Activated CD4-positive, alpha-beta T cell treated with anti-CD3 and anti-CD28 coated beads, Interleukin-2, amount 10 ng/mL, durations not matched to agents 7 days and 5 days (primary cell): ENCODE measurements at regions not wholly inside any gene's neighbourhood (a gene's known extent, or its start where the extent isn't known, plus 50 kb on each side); places are given as distances from the start of the nearest gene placed in this dataset.
"Not testable (repeated sequence)": the region's sequence is repeated elsewhere in the genome, so short reads cannot be mapped to it uniquely, and the experiment has no call there.

Source experiments
- CTCF ChIA-PET: fragments of 350-600 bp; sonication (Branson Sonifier 250); formaldehyde crosslinking; loops from one replicate; lab custom pipeline; 2021; ENCODE audit warnings: antibody characterized with exemption; lab: Charles Lee
- POLR2A ChIA-PET: fragments of 350-600 bp; sonication (Branson Sonifier 250); formaldehyde crosslinking; loops from one replicate; lab custom pipeline; 2021; ENCODE audit warnings: antibody characterized with exemption; lab: Charles Lee
- DNase-seq: peaks from one replicate; pipeline ENCODE4 v3.0.0-alpha.2; 2020
- H3K27ac Mint-ChIP-seq: one replicate; pipeline ENCODE4 v1.8.0; 2021; ENCODE audit warnings: mild to moderate bottlenecking, moderate library complexity, mixed read lengths
- H3K27me3 Mint-ChIP-seq: one replicate; pipeline ENCODE4 v1.8.0; 2021; ENCODE audit warnings: mixed read lengths
- H3K36me3 Mint-ChIP-seq: one replicate; pipeline ENCODE4 v1.8.0; 2021; ENCODE audit warnings: low read depth, mixed read lengths
- H3K4me1 Mint-ChIP-seq: one replicate; pipeline ENCODE4 v1.8.0; 2021; ENCODE audit warnings: mixed read lengths
- H3K4me3 Mint-ChIP-seq: one replicate; pipeline ENCODE4 v1.8.0; 2021; ENCODE audit warnings: mild to moderate bottlenecking, moderate library complexity, mixed read lengths
- H3K9me3 Mint-ChIP-seq: one replicate; pipeline ENCODE4 v1.8.0; 2021; ENCODE audit warnings: mixed read lengths

GRCh38 chr5:163205645-163206044 lies 231.8 kb upstream of the CCNG1 start:
- H3K27ac Mint-ChIP-seq = no peak overlapping the region
- H3K27me3 Mint-ChIP-seq = no peaks in the 10 kb centered on the region
- H3K4me3 Mint-ChIP-seq = no peak overlapping the region
- ChIA-PET POLR2A (no interaction called here), CTCF (no interaction called here)
- no peak for DNase-seq
- peaks cover 9% of the 10 kb centered on the region for H3K9me3 Mint-ChIP-seq
- H3K4me1 Mint-ChIP-seq = no peaks in the 10 kb centered on the region
- no peaks in the 10 kb centered on the region for H3K36me3 Mint-ChIP-seq

- CTCF ChIA-PET = no interaction called here
- Mint-ChIP-seq H3K4me3 (no peak overlapping the region), H3K27ac (no peak overlapping the region)
Measured at GRCh38 chr5:163221581-163221980, 215.8 kb upstream of the CCNG1 start.

GRCh38 chr5:163222982-163223381 lies 214.4 kb upstream of the CCNG1 start:
- no peaks in the 10 kb centered on the region for H3K27me3 Mint-ChIP-seq
- no peaks in the 10 kb centered on the region for H3K36me3 Mint-ChIP-seq
- DNase-seq = no peak
- H3K9me3 Mint-ChIP-seq = no peaks in the 10 kb centered on the region
- no peak overlapping the region for H3K27ac Mint-ChIP-seq
- POLR2A ChIA-PET = no interaction called here
- H3K4me1 Mint-ChIP-seq = no peaks in the 10 kb centered on the region
- no peak overlapping the region for H3K4me3 Mint-ChIP-seq
- CTCF ChIA-PET = no interaction called here

More at GRCh38 chr5:163221581-163221980, 215.8 kb upstream of the CCNG1 start:
- Mint-ChIP-seq H3K4me1 (no peaks in the 10 kb centered on the region), H3K27me3 (no peaks in the 10 kb centered on the region), H3K9me3 (no peaks in the 10 kb centered on the region), H3K36me3 (no peaks in the 10 kb centered on the region)
- POLR2A ChIA-PET = no interaction called here
- DNase-seq = no peak

- H3K36me3 Mint-ChIP-seq = no peaks in the 10 kb centered on the region
- H3K9me3 Mint-ChIP-seq = no peaks in the 10 kb centered on the region
- no peak overlapping the region for H3K4me3 Mint-ChIP-seq
- ChIA-PET CTCF (no interaction called here), POLR2A (no interaction called here)
- H3K4me1 Mint-ChIP-seq = no peaks in the 10 kb centered on the region
- no peak overlapping the region for H3K27ac Mint-ChIP-seq
- no peak for DNase-seq
- H3K27me3 Mint-ChIP-seq = no peaks in the 10 kb centered on the region
Measured at GRCh38 chr5:163244445-163244987, 192.9 kb upstream of the CCNG1 start.

DNA sequence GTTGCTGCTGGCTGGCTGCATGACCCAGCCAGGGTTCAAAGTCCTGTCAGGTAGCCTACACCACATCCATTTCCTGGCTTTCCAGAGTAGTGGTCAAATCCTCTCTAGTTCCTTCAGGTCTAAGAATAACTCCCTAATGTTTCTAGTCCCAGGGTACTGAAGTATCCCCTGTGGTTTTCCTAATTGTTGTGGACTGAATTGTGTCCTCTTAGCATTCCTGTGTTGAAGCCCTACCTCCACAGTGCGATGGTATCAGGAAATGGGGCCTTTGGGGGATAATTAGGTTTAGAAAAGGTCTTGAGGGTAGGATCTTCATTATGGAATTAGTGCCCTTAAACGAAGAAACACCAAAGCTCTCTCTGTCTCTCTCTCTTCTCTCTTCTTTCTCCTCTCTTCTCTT lies 191.8 kb upstream of the CCNG1 start:
- no peak for DNase-seq
- Mint-ChIP-seq H3K4me1 (no peaks in the 10 kb centered on the region), H3K4me3 (no peak overlapping the region), H3K27ac (no peak overlapping the region), H3K9me3 (no peaks in the 10 kb centered on the region), H3K36me3 (no peaks in the 10 kb centered on the region), H3K27me3 (no peaks in the 10 kb centered on the region)
- ChIA-PET CTCF (no interaction called here), POLR2A (no interaction called here)

- Mint-ChIP-seq H3K4me3 (no peak overlapping the region), H3K4me1 (no peaks in the 10 kb centered on the region), H3K36me3 (no peaks in the 10 kb centered on the region), H3K27me3 (no peaks in the 10 kb centered on the region), H3K27ac (no peak overlapping the region), H3K9me3 (no peaks in the 10 kb centered on the region)
- ChIA-PET CTCF (no interaction called here), POLR2A (no interaction called here)
- DNase-seq = no peak
Measured at GRCh38 chr5:163248333-163248732, 189.1 kb upstream of the CCNG1 start.

GRCh38 chr5:163248871-163249270 lies 188.5 kb upstream of the CCNG1 start:
- POLR2A ChIA-PET = no interaction called here
- no peaks in the 10 kb centered on the region for H3K36me3 Mint-ChIP-seq

GRCh38 chr5:163252950-163253349 lies 184.4 kb upstream of the CCNG1 start:
- Mint-ChIP-seq H3K4me1 (no peaks in the 10 kb centered on the region), H3K4me3 (no peak overlapping the region), H3K27me3 (no peaks in the 10 kb centered on the region), H3K36me3 (no peaks in the 10 kb centered on the region), H3K27ac (no peak overlapping the region), H3K9me3 (no peaks in the 10 kb centered on the region)
- ChIA-PET POLR2A (no interaction called here), CTCF (no interaction called here)
- DNase-seq = no peak

More at GRCh38 chr5:163248871-163249270, 188.5 kb upstream of the CCNG1 start:
- no peak overlapping the region for H3K27ac Mint-ChIP-seq
- no peaks in the 10 kb centered on the region for H3K9me3 Mint-ChIP-seq
- no peak overlapping the region for H3K4me3 Mint-ChIP-seq
- DNase-seq = no peak
- no peaks in the 10 kb centered on the region for H3K27me3 Mint-ChIP-seq
- CTCF ChIA-PET = interaction anchor here (0.7 kb wide), 1 partner anchor 120 kb away, joined by 3 read pairs; no protein-coding TSS in a partner anchor
- H3K4me1 Mint-ChIP-seq = no peaks in the 10 kb centered on the region

GRCh38 chr5:163259495-163259894 lies 177.9 kb upstream of the CCNG1 start:
- Mint-ChIP-seq H3K9me3 (no peaks in the 10 kb centered on the region), H3K36me3 (no peaks in the 10 kb centered on the region), H3K4me1 (no peaks in the 10 kb centered on the region), H3K27me3 (no peaks in the 10 kb centered on the region), H3K4me3 (no peak overlapping the region), H3K27ac (no peak overlapping the region)
- ChIA-PET POLR2A (no interaction called here), CTCF (interaction anchor here (0.6 kb wide), 1 partner anchor 412 kb away, joined by 3 read pairs; no protein-coding TSS in a partner anchor)
- DNase-seq = no peak

DNA sequence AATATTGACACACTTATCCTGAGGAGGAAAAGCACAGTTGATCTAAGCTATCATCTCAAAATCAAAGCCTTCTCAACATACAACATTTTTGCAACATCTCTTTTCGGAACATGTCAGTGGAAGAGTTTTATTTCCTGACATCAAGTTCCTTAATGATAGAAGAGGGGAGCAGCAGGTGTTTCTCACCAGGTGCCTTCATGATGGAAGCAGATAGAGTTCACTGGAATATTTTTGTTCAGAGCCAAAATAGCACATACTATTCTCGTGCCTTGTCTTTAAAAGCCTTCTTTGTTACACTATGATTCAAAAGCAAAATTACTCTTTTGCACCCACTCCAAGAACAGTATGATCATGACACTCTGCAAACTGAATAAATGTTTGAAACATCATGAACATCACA lies 176.9 kb upstream of the CCNG1 start:
- DNase-seq = no peak
- POLR2A ChIA-PET = no interaction called here

DNA sequence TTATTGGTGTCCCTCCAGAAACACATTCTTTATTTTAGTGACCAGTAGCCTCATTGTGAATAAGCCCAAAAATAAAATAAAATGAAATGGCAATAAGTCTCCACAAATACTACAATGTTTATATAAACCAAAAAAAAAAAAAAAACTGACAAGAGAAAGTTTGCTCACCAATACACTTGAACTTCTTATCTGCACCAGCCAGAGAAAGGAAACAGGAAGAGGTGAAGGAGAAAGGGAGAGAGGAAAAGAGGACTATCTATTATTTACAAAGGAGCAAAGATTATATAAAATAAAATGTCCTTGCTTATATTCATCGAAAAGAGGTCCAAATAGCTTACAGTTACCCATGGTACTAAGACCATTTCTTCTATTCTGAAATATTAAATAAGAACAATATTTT lies 176.4 kb upstream of the CCNG1 start:
- Mint-ChIP-seq H3K27me3 (no peaks in the 10 kb centered on the region), H3K9me3 (no peaks in the 10 kb centered on the region), H3K4me3 (no peak overlapping the region), H3K36me3 (no peaks in the 10 kb centered on the region), H3K4me1 (no peaks in the 10 kb centered on the region), H3K27ac (no peak overlapping the region)
- DNase-seq = no peak
- ChIA-PET POLR2A (no interaction called here), CTCF (no interaction called here)

More for the DNA sequence above, 176.9 kb upstream of the CCNG1 start:
- Mint-ChIP-seq H3K36me3 (no peaks in the 10 kb centered on the region), H3K4me3 (no peak overlapping the region), H3K4me1 (no peaks in the 10 kb centered on the region), H3K27me3 (no peaks in the 10 kb centered on the region), H3K27ac (no peak overlapping the region), H3K9me3 (no peaks in the 10 kb centered on the region)
- CTCF ChIA-PET = no interaction called here

- Mint-ChIP-seq H3K4me1 (no peaks in the 10 kb centered on the region), H3K9me3 (no peaks in the 10 kb centered on the region), H3K27ac (no peak overlapping the region), H3K27me3 (no peaks in the 10 kb centered on the region), H3K4me3 (no peak overlapping the region), H3K36me3 (no peaks in the 10 kb centered on the region)
- ChIA-PET POLR2A (no interaction called here), CTCF (no interaction called here)
- DNase-seq = no peak
Measured at GRCh38 chr5:163261647-163262269, 175.6 kb upstream of the CCNG1 start.

DNA sequence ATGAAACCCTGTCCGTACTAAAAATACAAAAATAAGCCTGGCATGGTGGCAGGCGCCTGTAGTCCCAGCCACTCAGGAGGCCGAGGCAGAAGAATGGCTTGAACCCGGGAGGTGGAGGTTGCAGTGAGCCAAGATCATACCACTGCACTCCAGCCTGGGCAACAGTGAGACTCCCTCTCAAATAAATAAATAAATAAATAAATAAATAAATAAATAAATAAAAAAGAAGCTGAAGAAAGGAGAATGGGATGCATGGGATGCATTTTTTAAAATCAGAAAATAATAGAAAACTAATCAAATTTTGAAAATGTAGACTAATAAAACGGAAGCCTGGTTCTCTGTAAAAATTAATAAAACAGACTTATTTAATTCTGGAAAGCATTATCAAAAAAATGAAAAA lies 171.1 kb upstream of the CCNG1 start:
- H3K9me3 Mint-ChIP-seq, H3K4me3 Mint-ChIP-seq, H3K4me1 Mint-ChIP-seq, POLR2A ChIA-PET, CTCF ChIA-PET, H3K27ac Mint-ChIP-seq, DNase-seq, H3K27me3 Mint-ChIP-seq, H3K36me3 Mint-ChIP-seq: not testable (repeated sequence)

- Mint-ChIP-seq H3K4me1 (no peaks in the 10 kb centered on the region), H3K36me3 (no peaks in the 10 kb centered on the region), H3K27me3 (no peaks in the 10 kb centered on the region), H3K27ac (no peak overlapping the region), H3K4me3 (no peak overlapping the region), H3K9me3 (no peaks in the 10 kb centered on the region)
- CTCF ChIA-PET = no interaction called here
- DNase-seq = no peak
- POLR2A ChIA-PET = no interaction called here
Measured at GRCh38 chr5:163269624-163270023, 167.8 kb upstream of the CCNG1 start.
